ENCODE measurements at regions not wholly inside any gene's neighbourhood (a gene's known extent, or its start where the extent isn't known, plus 50 kb on each side); places are given as distances from the start of the nearest gene placed in this dataset.

DNA sequence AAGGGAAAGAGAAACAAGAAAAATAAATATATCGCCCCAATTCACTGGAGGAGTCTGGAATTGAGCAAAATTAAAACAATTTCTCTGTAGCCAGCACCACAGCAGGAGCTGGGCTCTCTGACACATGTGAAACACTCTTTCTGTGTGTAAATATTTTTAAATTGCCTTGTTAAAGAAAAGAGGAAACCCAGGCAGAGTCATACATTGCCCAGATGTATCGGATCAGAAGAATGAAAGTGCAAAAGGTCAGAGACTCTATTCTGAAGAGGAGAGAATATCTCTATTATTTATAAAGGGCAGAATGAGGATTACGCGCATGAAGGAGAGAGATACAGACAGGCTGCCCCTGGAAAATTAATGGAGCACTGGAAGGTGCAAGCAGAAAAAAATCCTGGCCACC is 127.0 kb upstream of the MAN1A1 start:
- DNase-seq, result no peak

DNA sequence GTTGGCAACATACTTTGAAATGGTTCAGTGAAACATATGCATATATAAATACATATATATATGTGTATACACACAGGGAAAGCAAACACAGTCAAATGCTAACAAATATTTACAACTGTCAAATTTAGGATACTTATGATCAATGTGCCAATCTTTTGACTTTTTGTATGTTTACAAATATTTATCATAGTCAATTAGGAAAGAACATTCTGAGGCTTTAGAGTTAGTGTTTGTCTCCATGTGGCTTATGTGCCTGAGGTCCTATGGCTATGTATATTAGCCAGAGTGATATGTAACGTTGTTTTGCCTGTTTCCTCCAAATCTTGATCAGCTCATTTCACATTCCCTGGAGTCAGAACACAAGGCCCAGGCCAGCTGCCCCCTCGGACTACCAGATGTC is 126.5 kb upstream of the MAN1A1 start:
- DNase-seq, result no peak

DNA sequence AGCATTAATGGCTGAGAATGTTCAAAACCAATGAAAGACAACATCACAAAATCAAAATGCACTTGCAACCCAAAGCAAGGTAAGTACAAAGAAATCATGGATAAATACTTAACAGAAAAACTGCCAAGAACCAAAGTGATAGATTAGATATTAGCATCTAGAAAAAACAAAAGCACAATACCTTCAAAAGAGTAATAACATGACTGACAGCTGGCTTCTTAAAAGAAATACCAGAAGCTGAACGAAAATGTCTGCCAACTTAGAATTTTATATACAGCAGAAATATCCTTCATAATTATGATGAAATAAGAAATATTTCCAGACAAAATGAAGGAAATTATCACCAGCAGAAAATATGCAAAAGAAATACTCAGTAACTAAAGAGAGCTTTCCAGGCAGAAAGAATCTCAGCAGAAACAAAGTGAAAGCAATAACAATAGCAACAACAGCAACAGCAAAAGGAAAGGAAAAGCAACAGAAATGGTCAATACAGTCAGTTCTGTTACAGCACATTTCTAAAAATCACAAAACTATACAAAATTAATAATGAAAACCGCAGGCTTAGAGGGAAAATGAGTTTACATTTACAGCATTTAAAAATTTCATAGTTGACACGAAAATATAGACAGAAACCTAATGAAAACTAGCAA is 121.5 kb upstream of the MAN1A1 start:
- no peak for DNase-seq

GRCh38 chr6:119467488-119468081 is 118.0 kb upstream of the MAN1A1 start:
- DNase-seq, result no peak

DNA sequence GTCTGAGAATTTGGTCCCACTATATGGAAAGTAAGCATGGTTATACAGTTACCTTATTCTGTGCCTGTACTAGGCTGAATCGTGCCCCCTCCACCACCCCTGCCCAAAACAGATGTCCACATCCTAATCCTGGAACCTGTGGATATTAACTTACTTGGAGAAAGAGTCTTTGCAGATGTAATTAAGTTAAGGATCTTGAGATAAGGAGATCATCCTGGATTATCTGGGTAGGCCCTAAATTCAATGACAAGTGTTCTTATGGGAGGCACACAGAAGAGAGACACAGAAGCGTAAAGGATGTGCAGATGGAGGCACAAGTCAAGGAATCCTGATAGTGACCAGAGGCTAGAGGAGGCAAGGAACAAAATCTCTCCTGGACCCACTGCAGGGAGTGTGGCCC is 116.7 kb upstream of the MAN1A1 start:
- DNase-seq, result no peak

- DNase-seq, result no peak
These were observed 113.6 kb upstream of the MAN1A1 start for GRCh38 chr6:119463081-119463626.

DNA sequence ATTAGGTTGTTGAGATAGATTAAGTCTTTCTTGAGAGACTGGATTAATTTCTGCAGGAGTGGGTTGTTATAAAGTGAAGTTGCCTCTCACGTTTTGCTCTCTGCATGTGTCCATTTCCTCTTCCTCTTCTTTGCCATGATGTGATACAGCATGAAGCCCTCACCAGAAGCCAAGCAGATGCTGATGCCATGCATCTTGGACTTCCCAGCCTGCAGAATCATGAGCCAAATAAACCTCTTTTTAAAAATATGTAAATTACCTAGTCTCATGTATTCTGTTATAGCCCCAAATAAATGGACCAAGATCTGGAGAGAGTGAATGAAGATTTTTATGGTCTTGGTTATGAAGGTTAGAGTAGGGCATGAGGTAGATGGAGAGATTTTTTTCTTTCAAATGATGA is 111.6 kb upstream of the MAN1A1 start:
- no peak for DNase-seq

- no peak for DNase-seq
These were observed 109.8 kb upstream of the MAN1A1 start for GRCh38 chr6:119459207-119459974.

DNA sequence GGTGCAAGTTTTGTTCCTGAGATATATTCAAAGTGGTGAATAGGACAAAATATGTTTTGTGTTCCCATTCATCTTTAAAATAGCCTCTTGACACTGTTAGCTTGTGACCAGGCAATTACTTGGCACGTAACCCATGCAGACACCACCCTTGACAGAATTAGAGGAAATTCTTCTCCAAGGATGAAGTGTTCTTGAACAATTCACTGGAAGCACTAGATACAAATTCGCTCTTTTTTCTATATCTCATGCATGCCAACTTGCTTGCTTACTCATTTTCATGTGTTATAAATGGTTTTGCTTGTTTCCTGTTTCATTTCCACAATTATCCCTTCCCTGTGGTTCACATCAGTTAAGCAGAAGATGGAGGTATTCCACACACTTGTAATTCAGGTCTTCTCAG is 105.2 kb upstream of the MAN1A1 start:
- DNase-seq, result no peak

DNA sequence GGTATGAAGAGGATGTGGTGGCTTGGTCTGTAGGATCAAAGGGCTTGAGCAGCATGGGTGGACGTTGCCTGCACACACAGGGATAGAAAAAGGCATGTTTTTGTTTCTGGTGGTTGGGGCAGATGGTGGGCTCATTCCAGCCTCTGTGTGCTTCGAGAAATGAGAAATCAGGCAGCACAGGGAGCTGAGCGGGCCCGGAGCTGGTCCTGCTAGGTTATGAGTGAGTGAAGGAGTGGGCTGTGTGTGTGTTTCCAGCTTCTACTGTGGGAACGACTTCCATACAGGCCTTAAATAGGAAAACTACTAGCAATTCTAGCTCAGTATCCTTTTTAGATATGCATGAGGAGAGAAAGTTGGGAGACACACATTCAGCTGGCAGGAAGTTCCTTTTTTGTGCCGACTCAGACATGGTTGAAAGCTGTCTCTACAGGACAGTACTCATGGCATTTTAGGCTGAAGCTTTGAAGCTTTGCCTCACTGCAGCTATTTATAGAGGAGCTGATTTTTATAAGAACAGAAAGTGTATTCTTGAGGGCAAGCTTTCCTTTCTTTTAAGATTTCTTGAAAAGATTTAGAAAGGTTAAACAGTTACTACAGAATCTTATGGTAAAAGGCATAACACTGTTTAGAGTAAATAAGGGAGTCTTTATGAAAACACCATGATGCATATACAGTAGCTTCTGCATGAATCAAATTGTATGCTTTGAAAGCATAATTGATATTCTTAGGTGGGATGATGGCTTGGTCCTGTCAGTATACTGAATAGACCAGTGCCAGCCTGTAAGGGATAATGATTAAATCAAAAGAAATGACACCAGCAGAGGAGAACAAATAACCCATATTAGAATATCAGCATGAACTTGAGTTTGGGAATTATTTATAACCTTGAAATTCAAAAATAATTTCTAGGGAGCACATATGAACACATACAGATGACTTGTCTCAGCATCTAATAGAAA is 104.0 kb upstream of the MAN1A1 start:
- no peak for DNase-seq

DNA sequence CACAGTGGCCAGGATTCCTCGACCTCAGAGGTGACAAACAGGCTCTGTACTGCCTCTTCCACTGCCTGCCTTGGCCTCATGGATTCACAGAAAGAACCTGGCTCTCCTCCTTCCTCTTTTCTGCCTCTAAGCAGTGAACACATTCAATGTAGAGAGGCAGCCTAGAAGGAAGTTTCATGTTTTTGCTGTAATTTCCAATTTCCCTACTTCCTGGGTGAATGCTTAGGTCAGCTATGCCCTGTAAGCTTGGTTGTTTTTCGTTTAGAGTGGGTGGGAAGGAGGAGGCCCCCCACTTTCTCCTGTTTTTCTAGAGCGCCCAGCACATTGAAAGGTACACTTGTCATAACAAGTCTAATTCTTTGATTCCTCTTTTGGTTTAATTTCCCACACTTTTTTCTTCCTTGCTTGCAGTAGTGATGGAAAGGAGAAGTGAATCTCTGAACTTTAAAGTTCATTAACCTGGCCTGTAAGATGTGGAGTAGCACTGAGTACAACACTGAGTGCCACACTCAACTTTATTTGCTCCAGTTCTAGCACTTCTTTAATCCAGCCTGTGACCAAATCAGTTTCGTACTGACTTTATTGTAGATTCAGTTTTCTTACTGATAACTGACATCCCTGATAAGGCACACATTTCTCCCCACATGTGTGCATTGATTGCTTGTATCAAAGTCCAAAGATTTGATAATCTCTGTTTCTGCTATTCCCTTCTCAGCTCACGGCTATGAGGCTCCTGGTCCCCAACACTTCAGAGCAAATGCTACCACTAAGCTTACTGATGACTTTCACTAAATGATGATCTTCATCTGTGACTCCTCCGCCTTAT is 100.0 kb upstream of the MAN1A1 start:
- DNase-seq, result no peak

- DNase-seq, result no peak
These were observed 98.4 kb upstream of the MAN1A1 start for GRCh38 chr6:119447921-119448320.

DNA sequence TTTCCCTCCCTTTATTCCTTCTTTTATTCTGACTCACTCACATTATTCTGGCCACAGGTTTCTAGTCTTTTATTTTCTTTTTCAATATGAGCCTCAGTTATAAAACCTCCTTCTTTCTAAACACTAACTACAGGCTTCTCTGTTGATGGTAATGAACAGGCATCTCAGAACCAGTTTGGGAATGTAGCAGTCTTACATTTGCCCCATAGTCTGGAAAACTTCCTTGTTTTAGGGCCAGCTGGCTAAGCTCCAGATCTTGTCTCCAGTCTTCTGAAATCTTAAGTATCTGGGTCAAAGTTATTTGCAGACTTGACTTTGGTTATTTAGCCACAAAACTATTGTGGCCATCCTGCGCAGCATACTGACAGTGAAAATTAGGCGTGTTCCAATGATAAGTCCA is 97.0 kb upstream of the MAN1A1 start:
- no peak for DNase-seq

- DNase-seq, result no peak
These were observed 96.6 kb upstream of the MAN1A1 start for GRCh38 chr6:119446115-119446554.

DNA sequence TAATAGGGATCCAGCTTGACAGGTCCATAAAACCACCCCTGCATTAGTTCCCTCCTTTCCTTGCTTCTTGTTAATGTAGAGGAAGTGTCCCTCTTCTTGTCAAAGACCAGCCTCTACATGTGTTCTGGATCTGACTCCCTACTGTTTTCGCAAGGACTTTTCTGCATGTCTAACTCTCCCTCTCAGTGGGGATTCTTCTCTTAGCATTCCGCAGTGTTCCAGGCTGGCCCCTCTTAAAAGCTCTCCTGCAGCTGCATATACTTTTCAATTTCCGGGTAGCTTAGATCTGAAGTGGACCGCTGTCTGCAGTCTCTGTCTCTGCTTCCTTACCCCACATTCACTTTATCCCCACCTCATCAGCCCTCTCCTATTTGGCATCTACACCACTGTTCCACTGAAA is 96.1 kb upstream of the MAN1A1 start:
- no peak for DNase-seq

DNA sequence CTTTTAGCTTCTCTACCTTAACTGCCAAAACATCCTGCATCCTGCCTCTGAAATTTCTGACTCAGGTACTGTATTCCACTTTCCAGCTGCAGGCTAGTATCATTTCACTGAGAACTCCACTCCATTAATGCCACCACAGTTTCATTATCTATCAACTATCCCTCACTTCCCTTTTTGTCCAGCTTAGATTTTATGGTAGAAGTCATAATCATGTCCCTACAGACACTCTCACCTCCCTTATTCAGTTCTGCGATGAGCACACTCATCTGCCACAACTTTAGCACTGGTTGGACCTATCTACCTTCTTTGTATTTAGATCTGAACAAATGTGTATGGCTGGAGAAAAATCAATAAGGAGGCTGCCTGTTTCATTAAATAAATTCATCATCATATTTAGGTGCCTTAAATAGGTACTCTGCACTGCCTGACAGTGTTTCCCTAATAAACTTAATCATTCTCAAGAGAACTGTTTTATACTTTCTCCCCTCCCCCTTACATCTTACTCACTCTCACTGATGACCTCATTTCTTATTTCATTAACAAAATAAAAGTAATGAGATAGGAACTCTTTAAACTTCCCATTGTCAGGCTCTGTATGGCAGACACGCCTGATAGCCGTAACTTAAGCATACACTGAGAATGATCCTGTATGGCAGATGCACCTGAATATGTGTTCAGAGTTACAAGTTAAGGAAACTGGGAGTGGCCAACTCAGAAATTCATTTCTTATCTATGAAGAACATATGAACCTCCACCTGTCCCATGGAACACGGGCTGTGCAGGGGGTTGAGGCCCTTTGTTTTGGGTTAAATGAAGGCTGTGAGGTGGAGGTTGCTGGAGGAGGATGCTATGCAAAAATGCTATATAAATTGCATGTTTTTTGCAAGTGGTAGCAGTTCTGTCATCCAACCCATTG is 95.3 kb upstream of the MAN1A1 start:
- no peak for DNase-seq

DNA sequence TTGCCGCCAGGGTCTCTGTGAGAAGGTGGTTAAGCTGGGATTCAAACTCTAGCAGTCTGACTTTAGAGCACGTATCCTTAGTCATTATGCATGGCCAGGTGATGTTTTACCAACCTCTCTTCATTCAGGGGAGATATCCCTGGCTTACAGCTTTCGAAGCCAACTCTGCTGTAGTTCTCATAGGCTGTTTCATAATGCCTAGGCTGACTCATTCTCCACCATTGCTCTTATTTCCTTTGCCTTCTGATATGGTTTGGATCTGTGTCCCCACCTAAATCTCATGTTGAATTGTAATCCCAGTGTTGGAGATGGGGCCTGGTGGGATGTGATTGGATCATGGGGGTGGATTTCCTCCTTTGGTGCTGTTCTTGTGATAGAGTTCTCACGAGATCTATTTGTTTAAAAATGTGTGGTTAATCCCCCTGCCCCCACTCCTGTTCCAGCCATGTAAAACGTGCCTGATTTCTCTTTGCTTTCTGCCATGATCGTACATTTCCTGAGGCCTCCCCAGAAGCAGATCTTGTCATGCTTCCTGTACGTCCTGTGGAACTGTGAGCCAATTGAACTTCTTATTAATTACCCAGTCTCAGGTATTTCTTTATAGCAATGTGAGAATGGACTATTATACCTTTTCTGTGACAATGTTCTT is 94.6 kb upstream of the MAN1A1 start:
- no peak for DNase-seq

DNA sequence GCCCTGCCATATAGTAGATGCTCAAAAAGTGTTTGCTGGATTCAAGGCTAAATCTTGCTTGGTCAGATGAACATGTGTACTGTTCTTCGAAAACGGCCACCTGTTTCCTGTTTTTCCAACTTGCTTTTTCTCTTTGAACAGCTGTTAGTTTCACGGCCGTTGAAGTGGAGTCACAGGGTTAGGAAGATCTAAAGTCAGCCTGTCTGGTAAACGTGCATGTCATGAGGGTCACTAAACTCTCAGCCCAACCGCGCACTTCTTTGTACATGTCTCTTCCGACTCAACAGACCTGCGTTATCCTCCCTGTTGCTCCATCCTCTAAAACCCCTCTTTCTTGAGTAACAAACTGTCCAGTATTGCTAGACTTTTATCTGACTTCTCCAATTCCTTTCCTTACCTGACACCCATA is 93.2 kb upstream of the MAN1A1 start:
- DNase-seq, result no peak

DNA sequence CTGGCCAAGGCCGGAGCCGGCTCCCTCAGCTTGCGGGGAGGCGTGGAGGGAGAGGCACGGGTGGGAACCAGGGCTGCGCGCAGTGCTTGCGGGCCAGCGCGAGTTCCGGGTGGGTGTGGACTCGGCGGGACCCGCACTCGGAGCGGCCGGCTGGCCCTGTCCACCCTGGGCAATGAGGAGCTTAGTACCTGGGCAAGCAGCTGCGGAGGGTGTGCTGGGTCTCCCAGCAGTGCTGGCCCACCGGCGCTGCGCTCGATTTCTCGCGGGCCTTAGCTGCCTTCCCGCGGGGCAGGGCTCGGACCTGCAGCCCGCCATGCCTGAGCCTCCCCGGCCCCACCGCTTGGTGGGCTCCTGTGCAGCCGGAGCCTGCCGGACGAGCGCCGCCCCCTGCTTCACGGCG is 91.4 kb upstream of the MAN1A1 start:
- DNase-seq, result no peak

GRCh38 chr6:119436583-119436982 is 87.0 kb upstream of the MAN1A1 start:
- no peak for DNase-seq

All from CD4-positive, alpha-beta T cell treated with Interleukin-6 for 4 hours (primary cell).